ENCODE measurements at regions not wholly inside any gene's neighbourhood (a gene's known extent, or its start where the extent isn't known, plus 50 kb on each side); places are given as distances from the start of the nearest gene placed in this dataset.
A peak's percentile ranks its signal among the peaks of the same experiment; 100 is the strongest.

- peak; percentile 60 for DNase-seq
Observed at GRCh38 chr14:71290960-71291466, 383.8 kb downstream of the PCNX1 start.

GRCh38 chr14:71296184-71296583 is 388.9 kb downstream of the PCNX1 start:
- DNase-seq: no peak

GRCh38 chr14:71300566-71301330 is 393.5 kb downstream of the PCNX1 start:
- no peak for DNase-seq

- DNase-seq: no peak
Observed at GRCh38 chr14:71301611-71302010, 394.4 kb downstream of the PCNX1 start.

- no peak for DNase-seq
Observed at GRCh38 chr14:71304690-71305089, 397.4 kb downstream of the PCNX1 start.

GRCh38 chr14:71308671-71309070 is 401.4 kb downstream of the PCNX1 start:
- DNase-seq: no peak

GRCh38 chr14:71309756-71310155 is 402.5 kb downstream of the PCNX1 start:
- DNase-seq: no peak

- no peak for DNase-seq
Observed at GRCh38 chr14:71311061-71311460, 403.8 kb downstream of the PCNX1 start.

GRCh38 chr14:71314717-71315116 is 407.5 kb downstream of the PCNX1 start:
- DNase-seq: no peak

- DNase-seq: no peak
Observed at GRCh38 chr14:71317385-71318096, 410.3 kb downstream of the PCNX1 start.

- DNase-seq: no peak
Observed at GRCh38 chr14:71318097-71318459, 410.8 kb downstream of the PCNX1 start.

GRCh38 chr14:71319666-71320065 is 412.4 kb downstream of the PCNX1 start:
- peak; percentile 29 for DNase-seq

GRCh38 chr14:71320107-71320733 is 413.0 kb downstream of the PCNX1 start, which contains the start of gene SIPA1L1:
Gene SIPA1L1, plus strand, starts transcription at chr14:71320476.
- peak; percentile 99 for DNase-seq

GRCh38 chr14:71320734-71321573 is 413.7 kb downstream of the PCNX1 start:
- peak; percentile 64 for DNase-seq

- peak; percentile 32 for DNase-seq
Observed at GRCh38 chr14:71321574-71322315, 414.5 kb downstream of the PCNX1 start.

GRCh38 chr14:71322655-71323250 is 415.5 kb downstream of the PCNX1 start:
- peak; percentile 56 for DNase-seq

- DNase-seq: peak; percentile 73
Observed at GRCh38 chr14:71324767-71325272, 417.6 kb downstream of the PCNX1 start.

- DNase-seq: no peak
Observed at GRCh38 chr14:71327691-71328090, 420.4 kb downstream of the PCNX1 start.

GRCh38 chr14:71328183-71328582 is 420.9 kb downstream of the PCNX1 start:
- DNase-seq: peak; percentile 32

- no peak for DNase-seq
Observed at GRCh38 chr14:71328954-71329353, 421.7 kb downstream of the PCNX1 start.

GRCh38 chr14:71331403-71331802 is 424.1 kb downstream of the PCNX1 start:
- DNase-seq: peak; percentile 52

All from activated CD4-positive, alpha-beta T cell treated with anti-CD3 and anti-CD28 coated beads, Interleukin-10, Interleukin-2, amounts not matched to agents 100 ng/mL and 50 ng/mL, durations not matched to agents 16 hours and 8 hours (primary cell).